WTC11 (cell line): ENCODE measurements at regions not wholly inside any gene's neighbourhood (a gene's known extent, or its start where the extent isn't known, plus 50 kb on each side); places are given as distances from the start of the nearest gene placed in this dataset.

Experiments
- CREM ChIP-seq: sonication (generic); formaldehyde crosslinking; IDR thresholded peaks from 2 replicates; pipeline ENCODE4 v1.8.1; 2022; ENCODE audit warnings: mild to moderate bottlenecking, missing genetic modification reagents, moderate library complexity
- ETV6 ChIP-seq: sonication (generic); formaldehyde crosslinking; IDR thresholded peaks from 2 replicates; pipeline ENCODE4 v1.8.1; 2022; ENCODE audit warnings: mild to moderate bottlenecking, missing genetic modification reagents
- TEAD1 ChIP-seq: sonication (generic); formaldehyde crosslinking; IDR thresholded peaks from 2 replicates; pipeline ENCODE4 v1.8.0; 2022; ENCODE audit warnings: mild to moderate bottlenecking, missing genetic modification reagents
- TF ChIP-seq, protein P1 (sequence below): fragments of 200-600 bp; IDR thresholded peaks from 2 replicates; pipeline ENCODE4 v1.8.0; 2022; ENCODE audit warnings: antibody characterized with exemption

DNA sequence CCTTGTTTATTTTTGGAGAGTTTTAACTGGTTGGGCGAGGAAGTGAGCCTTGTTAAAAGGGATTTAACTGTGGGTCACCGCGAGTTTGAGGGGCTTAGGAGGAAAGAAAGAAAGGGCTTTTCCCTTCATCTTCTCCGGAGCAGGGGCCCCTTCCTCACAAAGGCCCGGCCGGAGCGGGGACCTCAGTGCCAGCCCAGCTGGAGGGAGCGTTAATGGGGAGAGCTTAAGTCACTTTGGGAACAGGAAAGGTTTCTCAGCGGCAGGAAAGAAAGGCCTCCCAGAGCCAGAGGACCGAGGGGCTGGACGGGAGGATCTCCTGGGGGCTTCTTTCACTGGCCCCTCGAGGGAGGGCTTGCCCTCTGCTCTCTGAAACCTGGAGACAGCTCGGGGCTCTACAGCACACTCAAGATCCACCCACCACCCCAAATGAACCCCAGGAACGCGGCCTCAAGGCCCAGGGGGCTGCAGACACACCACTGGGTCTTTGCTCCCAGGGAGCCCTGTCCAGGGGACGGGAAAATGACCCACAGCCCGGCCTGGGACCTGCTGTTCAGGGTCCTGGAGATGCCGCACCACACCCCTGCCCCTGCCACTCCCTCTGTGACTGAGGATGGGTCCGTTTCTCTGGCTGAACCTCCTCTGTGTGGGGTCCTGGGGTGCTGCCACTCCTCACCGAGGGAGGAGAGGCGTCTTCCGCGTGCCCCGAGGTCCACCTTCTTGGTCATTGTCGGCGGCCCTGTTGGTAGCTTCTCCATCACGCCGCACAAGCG, 128.3 kb downstream of the URI1 start:
- TF ChIP-seq TEAD1 (CRISPR knock-in tag) (no peak), ETV6 (no peak), CREM (CRISPR knock-in tag) (no peak)
- TF ChIP-seq, protein P1, sequence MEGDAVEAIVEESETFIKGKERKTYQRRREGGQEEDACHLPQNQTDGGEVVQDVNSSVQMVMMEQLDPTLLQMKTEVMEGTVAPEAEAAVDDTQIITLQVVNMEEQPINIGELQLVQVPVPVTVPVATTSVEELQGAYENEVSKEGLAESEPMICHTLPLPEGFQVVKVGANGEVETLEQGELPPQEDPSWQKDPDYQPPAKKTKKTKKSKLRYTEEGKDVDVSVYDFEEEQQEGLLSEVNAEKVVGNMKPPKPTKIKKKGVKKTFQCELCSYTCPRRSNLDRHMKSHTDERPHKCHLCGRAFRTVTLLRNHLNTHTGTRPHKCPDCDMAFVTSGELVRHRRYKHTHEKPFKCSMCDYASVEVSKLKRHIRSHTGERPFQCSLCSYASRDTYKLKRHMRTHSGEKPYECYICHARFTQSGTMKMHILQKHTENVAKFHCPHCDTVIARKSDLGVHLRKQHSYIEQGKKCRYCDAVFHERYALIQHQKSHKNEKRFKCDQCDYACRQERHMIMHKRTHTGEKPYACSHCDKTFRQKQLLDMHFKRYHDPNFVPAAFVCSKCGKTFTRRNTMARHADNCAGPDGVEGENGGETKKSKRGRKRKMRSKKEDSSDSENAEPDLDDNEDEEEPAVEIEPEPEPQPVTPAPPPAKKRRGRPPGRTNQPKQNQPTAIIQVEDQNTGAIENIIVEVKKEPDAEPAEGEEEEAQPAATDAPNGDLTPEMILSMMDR = no peak
